GM12878 (cell line): ENCODE measurements at regions not wholly inside any gene's neighbourhood (a gene's known extent, or its start where the extent isn't known, plus 50 kb on each side); places are given as distances from the start of the nearest gene placed in this dataset.

Experiments
- ATAC-seq: fragments of 200-7000 bp; cut with Tn5 transposase; 3 replicates; pipeline ENCODE4 v1.9.1; 2020; ENCODE audit warnings: mild to moderate bottlenecking, moderate library complexity
- BruUV-seq: library from RNA; stranded (reverse); fragments of 400-500 nt; replicated peaks from 2 replicates; lab custom pipeline; 2021; lab: Mats Ljungman, UMichigan
- CTCF ChIA-PET: fragments of 300-600 bp; sonication (Branson Sonifier 250); formaldehyde crosslinking; extraction: SDS; loops from one replicate; lab custom pipeline; 2021; ENCODE audit warnings: inconsistent platforms; lab: Yijun Ruan, JAX
- POLR2A ChIA-PET: fragments of 350-600 bp; formaldehyde crosslinking; extraction: SDS; loops from one replicate; lab custom pipeline; 2021; ENCODE audit warnings: inconsistent platforms; lab: Charles Lee
- RAD21 ChIA-PET: fragments of 300-600 bp; sonication (Branson Sonifier 250); formaldehyde crosslinking; loops from one replicate; lab custom pipeline; 2023; ENCODE audit warnings: antibody characterized with exemption; ENCODE audit not compliant: unreplicated experiment; lab: Charles Lee
- SMC1A ChIA-PET: fragments of 300-600 bp; sonication (Branson Sonifier 250); formaldehyde crosslinking; loops from one replicate; lab custom pipeline; 2023; ENCODE audit not compliant: unreplicated experiment, uncharacterized antibody; lab: Charles Lee
- DNase-seq: peaks from one replicate; pipeline ENCODE4 v3.0.0-alpha.2; 2011; ENCODE audit warnings: low read depth, low spot score
- FAIRE-seq: peaks from 3 replicates; lab custom pipeline; 2011; peaks lifted over from hg19 to GRCh38; lab: Jason Lieb, UNC
- H2AFZ ChIP-seq: 2 replicates; pipeline ENCODE4 v1.6.0; 2011; ENCODE audit warnings: low read depth, low read length, control low read depth; ENCODE audit not compliant: control insufficient read depth
- H3K27ac ChIP-seq: 2 replicates; pipeline ENCODE4 v1.5.1; 2011; ENCODE audit warnings: control low read depth; ENCODE audit not compliant: control insufficient read depth, insufficient read depth
- H3K27me3 ChIP-seq, 2 experiments: replicated peaks in 1 of 2; 2 replicates each; pipeline versions ENCODE4 v1.6.0 to v1.6.1; 2011; ENCODE audit warnings: low read length in 1 of 2; ENCODE audit not compliant: control insufficient read depth in 2 of 2, insufficient read depth in 2 of 2
- H3K36me3 ChIP-seq, 2 experiments: 2 replicates each; pipeline ENCODE4 v1.5.1; 2011; ENCODE audit warnings: low read length in 1 of 2; ENCODE audit not compliant: control insufficient read depth in 2 of 2, insufficient read depth in 2 of 2
- H3K4me1 ChIP-seq: 2 replicates; pipeline ENCODE4 v1.6.1; 2011; ENCODE audit warnings: mild to moderate bottlenecking, low read length, moderate library complexity, mixed read lengths; ENCODE audit not compliant: control insufficient read depth, insufficient read depth
- H3K4me2 ChIP-seq: 2 replicates; pipeline ENCODE4 v1.6.0; 2011; ENCODE audit warnings: control low read depth; ENCODE audit not compliant: control insufficient read depth, insufficient read depth
- H3K4me3 ChIP-seq: fragments of 200-600 bp; sonication (generic); 2 replicates; pipeline ENCODE4 v1.5.1; 2016
- H3K79me2 ChIP-seq: 2 replicates; pipeline ENCODE4 v1.6.0; 2011; ENCODE audit warnings: low read length; ENCODE audit not compliant: control insufficient read depth, insufficient read depth
- H3K9ac ChIP-seq: 2 replicates; pipeline ENCODE4 v1.8.0; 2011; ENCODE audit warnings: low read length, control low read depth, mixed read lengths; ENCODE audit not compliant: control insufficient read depth, insufficient read depth
- H3K9me3 ChIP-seq: replicated peaks from 3 replicates; pipeline ENCODE4 v1.5.1; 2011; ENCODE audit warnings: mild to moderate bottlenecking, low read length; ENCODE audit not compliant: control insufficient read depth, insufficient read depth
- H4K20me1 ChIP-seq: 2 replicates; pipeline ENCODE4 v1.6.0; 2011; ENCODE audit not compliant: control insufficient read depth, insufficient read depth
- BACH1 ChIP-seq: fragments of 450-650 bp; IDR thresholded peaks from 2 replicates; pipeline ENCODE4 v1.6.1; 2017; ENCODE audit warnings: mild to moderate bottlenecking, borderline replicate concordance
- BCL11A ChIP-seq: IDR thresholded peaks from 2 replicates; pipeline ENCODE4 v1.6.1; 2011; ENCODE audit warnings: low read depth, low read length
- GATAD2B ChIP-seq: fragments of 450-650 bp; conservative IDR thresholded peaks from 2 replicates; pipeline ENCODE4 v1.6.1; 2017; ENCODE audit warnings: low read depth, mild to moderate bottlenecking, moderate library complexity
- HDAC2 ChIP-seq: fragments of 200-600 bp; sonication (generic); IDR thresholded peaks from 2 replicates; pipeline ENCODE4 v1.6.1; 2017
- IRF4 ChIP-seq: IDR thresholded peaks from 2 replicates; pipeline ENCODE4 v1.6.1; 2011; ENCODE audit warnings: low read depth, low read length
- MTA2 ChIP-seq: fragments of 450-650 bp; IDR thresholded peaks from 2 replicates; pipeline ENCODE4 v1.6.1; 2016; ENCODE audit warnings: low read depth, mild to moderate bottlenecking, moderate library complexity
- PAX8 ChIP-seq: fragments of 450-650 bp; IDR thresholded peaks from 2 replicates; pipeline ENCODE4 v1.6.1; 2017; ENCODE audit warnings: mild to moderate bottlenecking, moderate library complexity
- PKNOX1 ChIP-seq: fragments of 450-650 bp; IDR thresholded peaks from 2 replicates; pipeline ENCODE4 v1.6.1; 2016; ENCODE audit warnings: mild to moderate bottlenecking
- RB1 ChIP-seq: fragments of 450-650 bp; formaldehyde crosslinking; IDR thresholded peaks from 2 replicates; pipeline ENCODE4 v1.6.1; 2017; ENCODE audit warnings: mild to moderate bottlenecking, borderline replicate concordance
- RBBP5 ChIP-seq: fragments of 200-600 bp; sonication (generic); conservative IDR thresholded peaks from 2 replicates; pipeline ENCODE4 v1.6.1; 2016
- REST ChIP-seq: IDR thresholded peaks from 2 replicates; pipeline ENCODE4 v1.6.1; 2012; ENCODE audit warnings: mild to moderate bottlenecking, low read depth, low read length
- RFX5 ChIP-seq: IDR thresholded peaks from 2 replicates; pipeline ENCODE4 v1.6.1; 2011; ENCODE audit warnings: low read depth, low read length, improper control_type of control experiment
- SPI1 ChIP-seq: IDR thresholded peaks from 2 replicates; pipeline ENCODE4 v1.6.1; 2011; ENCODE audit warnings: low read depth, mild to moderate bottlenecking, low read length, moderate library complexity, borderline replicate concordance; ENCODE audit not compliant: insufficient read depth
- SUZ12 ChIP-seq: fragments of 200-600 bp; sonication (generic); IDR thresholded peaks from one replicate; pipeline ENCODE4 v1.6.1; 2018; ENCODE audit warnings: antibody characterized with exemption, mild to moderate bottlenecking; ENCODE audit not compliant: unreplicated experiment
- TBL1XR1 ChIP-seq: IDR thresholded peaks from 2 replicates; pipeline ENCODE4 v1.6.1; 2012; ENCODE audit warnings: low read depth, low read length, improper control_type of control experiment
- ZNF274 ChIP-seq: IDR thresholded peaks from one replicate; pipeline ENCODE4 v1.8.0; 2011; ENCODE audit not compliant: insufficient read length, insufficient read depth
- ZNF622 ChIP-seq: fragments of 450-650 bp; IDR thresholded peaks from 2 replicates; pipeline ENCODE4 v1.6.1; 2017; ENCODE audit warnings: mild to moderate bottlenecking, inconsistent platforms
- ZZZ3 ChIP-seq: IDR thresholded peaks from 2 replicates; pipeline ENCODE4 v1.6.1; 2011; ENCODE audit warnings: low read depth; ENCODE audit not compliant: control insufficient read depth, insufficient read length
- WGBS: methylation state at CpG from one replicate; pipeline ENCODE4 v1.1.6; 2016; ENCODE audit warnings: low lambda C conversion rate; ENCODE audit not compliant: insufficient replicate concordance, insufficient coverage; ENCODE audit errors: missing lambda C conversion rate; 5-methylcytosine and 5-hydroxymethylcytosine counted together
- in situ Hi-C: fragments of 300-500 bp; cut with MboI; formaldehyde crosslinking; loops from 9 replicates; pipeline ENCODE4 v1.14.3; 2018; ENCODE audit warnings: mixed read lengths
- intact Hi-C: fragments of 100-400 bp; cut with micrococcal nuclease; formaldehyde crosslinking; loops from one replicate; pipeline ENCODE4 v1.14.2; 2022; ENCODE audit not compliant: unreplicated experiment

GRCh38 chr2:7524195-7524594 is 607.0 kb downstream of the RNF144A start:
- in situ Hi-C loops (no loop called here), intact Hi-C loops (no loop called here)
- H3K79me2 ChIP-seq: no peaks in the 10 kb centered on the region
- CTCF ChIA-PET: interaction anchor here (0.5 to 1.7 kb wide), 4 partner anchors 9 to 63 kb away, joined by 3 to 4 read pairs (median 4); no protein-coding TSS in a partner anchor
- no peaks in the 10 kb centered on the region for H3K4me1 ChIP-seq
- H4K20me1 ChIP-seq: no peaks in the 10 kb centered on the region
- TF ChIP-seq TBL1XR1 (no peak), ZNF274 (no peak), SPI1 (no peak), ZZZ3 (no peak), PKNOX1 (no peak), SUZ12 (no peak), RFX5 (no peak), GATAD2B (no peak), REST (no peak), RB1 (no peak), RBBP5 (no peak), MTA2 (no peak), ZNF622 (no peak), BCL11A (no peak), HDAC2 (no peak), BACH1 (no peak), IRF4 (no peak), PAX8 (no peak)
- no peak overlapping the region for H3K4me2 ChIP-seq
- peaks cover 0 to 2% of the 10 kb centered on the region in 2 experiments; a peak in 1 of 4 replicates for H3K27me3 ChIP-seq
- ATAC-seq: no peak
- H3K27ac ChIP-seq: no peak overlapping the region
- H3K9me3 ChIP-seq: no peaks in the 10 kb centered on the region; the same call in 2 of the 3 replicates
- H2AFZ ChIP-seq: no peak overlapping the region
- no peak overlapping the region for H3K9ac ChIP-seq
- no peak for FAIRE-seq
- DNase-seq: no peak
- no peaks in the 10 kb centered on the region for H3K36me3 ChIP-seq
- no TSS peak for BruUV-seq
- RAD21 ChIA-PET: interaction anchor here (0.7 kb wide), 1 partner anchor 520 kb away, joined by 4 read pairs; no protein-coding TSS in a partner anchor
- POLR2A ChIA-PET: interaction anchor here (1.1 kb wide), 1 partner anchor 19 kb away, joined by 3 read pairs; no protein-coding TSS in a partner anchor
- WGBS: 22% methylated on average over 3 of the region's 3 CpGs
- SMC1A ChIA-PET: interaction anchor here (0.6 to 4.1 kb wide), 7 partner anchors 9 to 200 kb away, joined by 3 to 11 read pairs (median 4); no protein-coding TSS in a partner anchor
- no peak overlapping the region for H3K4me3 ChIP-seq
